GM12864 (cell line): ENCODE measurements at regions not wholly inside any gene's neighbourhood (a gene's known extent, or its start where the extent isn't known, plus 50 kb on each side); places are given as distances from the start of the nearest gene placed in this dataset.

Experiments
- DNase-seq: peaks from one replicate; pipeline ENCODE4 v3.0.0-alpha.2; 2011; ENCODE audit warnings: low read depth
- H3K4me3 ChIP-seq: 2 replicates; pipeline ENCODE4 v1.5.1; 2011; ENCODE audit warnings: mild to moderate bottlenecking, low read depth, low read length, control low read depth
- TF ChIP-seq, protein P1 (sequence below): IDR thresholded peaks from 2 replicates; pipeline ENCODE4 v1.5.1; 2011; ENCODE audit warnings: low read depth, mild to moderate bottlenecking, moderate library complexity, low read length, control low read depth, inconsistent platforms; ENCODE audit errors: missing control alignments

DNA sequence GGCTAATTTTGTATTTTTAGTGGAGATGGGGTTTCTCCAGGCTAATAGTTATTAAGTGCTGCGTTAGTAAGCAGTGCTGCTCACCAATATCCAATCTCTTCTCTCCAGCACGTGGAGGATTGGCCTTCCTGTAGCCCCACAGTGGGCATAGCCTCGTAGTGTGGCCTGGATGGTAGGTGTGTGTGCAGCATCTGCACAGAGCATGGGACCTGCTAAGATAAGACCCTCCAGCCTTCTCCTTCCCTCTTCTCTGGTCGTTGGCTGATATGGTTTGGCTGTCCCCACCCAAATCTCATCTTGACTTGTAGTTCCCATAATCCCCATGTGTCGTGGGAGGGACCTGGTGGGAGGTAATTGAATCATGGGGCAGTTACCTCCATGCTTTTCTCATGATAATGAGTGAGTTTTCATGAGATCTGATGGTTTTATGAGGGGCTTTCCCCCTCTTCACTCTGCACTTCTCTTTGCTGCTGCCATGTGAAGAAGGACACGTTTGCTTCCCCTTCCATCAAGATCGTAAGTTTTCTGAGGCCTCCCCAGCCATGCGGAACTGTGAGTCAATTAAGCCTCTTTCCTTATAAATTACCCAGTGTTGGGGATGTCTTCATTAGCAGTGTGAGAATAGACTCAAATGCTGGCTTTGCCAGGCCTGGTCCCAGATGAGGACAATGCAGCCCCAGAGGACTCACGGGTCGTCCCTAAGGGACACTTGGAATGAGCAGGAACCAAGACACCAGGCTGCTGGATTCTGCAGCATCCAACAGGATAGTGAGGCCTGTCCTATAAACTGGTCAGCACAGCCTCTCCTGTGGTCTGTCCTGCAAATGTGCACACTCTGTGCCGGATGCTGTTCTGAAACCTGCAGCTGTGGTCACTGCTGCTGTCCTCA, 63.4 kb upstream of the AFDN start:
- TF ChIP-seq, protein P1, sequence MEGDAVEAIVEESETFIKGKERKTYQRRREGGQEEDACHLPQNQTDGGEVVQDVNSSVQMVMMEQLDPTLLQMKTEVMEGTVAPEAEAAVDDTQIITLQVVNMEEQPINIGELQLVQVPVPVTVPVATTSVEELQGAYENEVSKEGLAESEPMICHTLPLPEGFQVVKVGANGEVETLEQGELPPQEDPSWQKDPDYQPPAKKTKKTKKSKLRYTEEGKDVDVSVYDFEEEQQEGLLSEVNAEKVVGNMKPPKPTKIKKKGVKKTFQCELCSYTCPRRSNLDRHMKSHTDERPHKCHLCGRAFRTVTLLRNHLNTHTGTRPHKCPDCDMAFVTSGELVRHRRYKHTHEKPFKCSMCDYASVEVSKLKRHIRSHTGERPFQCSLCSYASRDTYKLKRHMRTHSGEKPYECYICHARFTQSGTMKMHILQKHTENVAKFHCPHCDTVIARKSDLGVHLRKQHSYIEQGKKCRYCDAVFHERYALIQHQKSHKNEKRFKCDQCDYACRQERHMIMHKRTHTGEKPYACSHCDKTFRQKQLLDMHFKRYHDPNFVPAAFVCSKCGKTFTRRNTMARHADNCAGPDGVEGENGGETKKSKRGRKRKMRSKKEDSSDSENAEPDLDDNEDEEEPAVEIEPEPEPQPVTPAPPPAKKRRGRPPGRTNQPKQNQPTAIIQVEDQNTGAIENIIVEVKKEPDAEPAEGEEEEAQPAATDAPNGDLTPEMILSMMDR, result no peak
- H3K4me3 ChIP-seq, result no peak overlapping the region
- no peak for DNase-seq

DNA sequence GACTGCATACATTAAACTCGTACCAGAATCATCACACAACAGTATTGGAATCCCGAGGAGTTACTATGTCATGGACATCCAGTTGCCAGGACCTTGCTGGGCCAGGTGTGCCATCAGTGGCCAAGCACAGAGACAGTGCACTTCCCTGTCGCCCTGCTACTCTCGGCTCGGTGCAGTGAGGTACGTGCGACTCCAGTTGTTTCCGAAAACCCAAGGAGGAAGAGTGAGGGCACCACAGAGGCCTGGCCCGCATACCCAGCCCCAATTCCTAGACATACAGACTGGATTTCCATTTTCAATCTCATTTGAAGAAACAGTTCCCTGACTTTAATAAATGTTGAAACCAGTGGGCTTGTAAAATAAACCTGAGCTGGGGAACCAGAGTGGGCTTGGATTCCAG, 62.5 kb upstream of the AFDN start:
- no peak for DNase-seq
- TF ChIP-seq, protein P1, result no peak
- H3K4me3 ChIP-seq, result no peak overlapping the region

DNA sequence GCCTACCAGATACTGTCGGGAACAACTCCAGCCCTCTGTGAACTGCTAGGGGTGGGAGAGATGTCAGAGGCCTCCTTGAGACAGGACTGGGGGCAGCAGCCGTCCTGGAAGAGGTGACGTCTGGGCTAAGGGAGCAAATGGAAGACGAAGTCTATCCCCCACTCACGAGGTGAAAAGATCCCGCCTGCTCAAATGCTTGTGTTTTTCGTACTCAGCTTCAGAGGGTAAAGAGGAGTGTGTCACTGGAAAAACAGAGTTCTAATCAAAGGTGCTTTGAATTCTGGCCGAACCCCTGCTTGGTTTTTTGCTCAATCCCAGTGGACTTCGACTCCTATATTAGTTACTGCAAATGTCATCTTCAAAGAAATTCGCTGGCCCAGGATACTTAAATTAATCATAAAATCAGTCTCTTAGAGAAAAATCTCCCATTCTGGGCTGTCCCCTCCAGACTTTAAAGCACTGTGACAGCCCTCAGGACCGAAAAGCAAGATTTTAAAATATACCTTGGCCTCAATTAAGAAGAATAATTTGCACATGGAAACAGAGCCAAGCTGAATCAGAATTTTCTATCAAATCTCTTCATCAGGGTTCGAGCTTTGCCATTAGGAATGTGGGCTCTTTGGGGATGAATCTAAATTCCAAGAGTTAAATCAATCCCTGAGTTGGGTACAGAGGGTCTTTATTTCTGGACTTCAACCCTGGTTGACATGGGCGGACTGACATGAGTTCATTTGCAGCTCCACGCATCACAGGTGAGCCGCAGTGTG, 61.8 kb upstream of the AFDN start:
- no peak for DNase-seq
- TF ChIP-seq, protein P1, result no peak
- H3K4me3 ChIP-seq, result no peak overlapping the region

DNA sequence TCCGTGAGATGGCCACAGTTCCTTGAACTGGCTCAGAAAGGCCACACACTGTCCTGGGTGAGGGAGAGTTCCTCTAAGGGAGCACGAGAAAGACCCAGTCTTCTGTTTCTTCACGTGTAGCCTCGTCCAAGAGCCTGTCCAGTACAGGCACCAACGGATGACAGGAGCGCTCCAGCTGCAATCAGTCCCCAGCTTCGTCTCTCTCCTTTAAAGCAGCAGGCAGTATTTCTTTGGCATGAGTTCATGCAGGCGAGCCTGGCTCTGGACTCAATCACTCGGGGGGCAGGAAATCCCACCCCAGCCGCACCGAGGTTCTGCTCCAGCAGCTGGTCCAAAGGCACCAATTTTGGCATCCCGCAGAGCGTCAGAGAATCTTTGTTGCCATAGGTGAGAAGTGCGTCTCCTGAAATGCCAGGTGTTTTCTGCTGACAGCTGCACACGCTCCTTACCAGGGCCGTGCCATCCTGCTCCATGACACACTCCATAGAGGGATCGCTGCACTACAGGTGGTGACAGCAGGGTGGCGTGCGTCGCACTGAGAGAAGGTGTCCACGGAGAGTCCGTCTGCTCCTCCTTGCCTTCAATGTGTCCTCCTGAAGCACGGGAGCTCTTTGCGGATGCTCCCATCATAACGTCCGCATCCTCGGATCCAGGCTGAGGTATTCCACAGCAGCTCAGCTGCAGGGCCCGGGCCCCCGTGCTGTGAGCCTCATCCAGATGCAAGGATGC, 59.6 kb upstream of the AFDN start:
- TF ChIP-seq, protein P1, result no peak
- no peak overlapping the region for H3K4me3 ChIP-seq
- no peak for DNase-seq

DNA sequence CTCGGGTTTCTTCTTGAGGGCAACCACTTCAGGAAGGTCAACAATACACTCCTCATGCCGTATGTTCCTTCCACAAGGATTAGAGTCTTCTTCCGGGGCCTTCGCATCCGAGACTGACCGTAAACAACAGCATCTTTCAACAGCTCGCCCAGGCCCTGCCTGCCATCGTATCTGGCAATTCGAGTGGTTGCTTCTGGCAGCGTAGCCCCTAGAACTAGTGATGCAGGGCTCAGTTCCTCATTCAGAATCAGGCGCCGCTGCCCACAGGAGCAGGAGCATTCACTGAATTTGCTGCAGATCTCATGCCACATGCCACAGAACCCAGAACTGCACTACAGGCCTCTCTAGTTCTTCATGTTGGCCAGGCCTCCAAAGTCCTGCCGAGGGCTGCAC, 59.0 kb upstream of the AFDN start:
- TF ChIP-seq, protein P1, result no peak
- H3K4me3 ChIP-seq, result no peak overlapping the region
- no peak for DNase-seq

DNA sequence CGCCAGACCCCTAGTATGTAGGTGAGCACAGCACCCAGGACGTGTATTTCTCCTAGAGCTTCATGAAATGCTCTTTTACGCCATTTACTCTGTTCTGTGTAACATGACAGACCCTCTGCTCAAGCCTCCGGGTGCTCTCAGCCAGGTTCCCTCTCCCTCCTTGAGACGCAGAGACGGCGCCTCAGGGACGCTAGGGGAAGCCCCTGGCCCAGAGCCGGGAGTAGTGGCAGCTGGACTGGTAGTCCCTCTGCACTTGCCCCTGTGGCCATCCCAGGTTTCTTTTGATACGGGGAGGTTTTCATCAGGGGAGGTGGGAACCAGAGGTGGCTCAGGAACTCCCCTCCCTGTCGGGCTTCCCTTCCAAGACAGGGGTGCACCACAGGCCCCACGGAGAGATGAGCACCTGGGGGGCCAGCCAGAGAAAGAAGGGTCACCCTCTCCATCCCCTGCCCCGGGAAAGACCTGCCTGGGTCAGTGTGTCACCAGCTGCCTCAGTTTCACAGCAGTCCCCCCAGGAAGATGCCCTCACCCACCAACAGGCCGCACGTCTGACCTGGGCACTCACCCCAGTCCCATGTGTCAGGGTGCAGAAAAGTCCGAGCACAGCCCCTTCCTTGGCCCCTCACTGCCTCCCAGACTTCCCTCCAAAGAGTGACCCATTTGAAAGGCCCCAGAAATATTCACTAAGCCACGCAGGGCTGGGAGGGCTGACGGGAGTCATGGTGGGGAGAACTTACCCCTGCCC, 58.1 kb upstream of the AFDN start:
- TF ChIP-seq, protein P1, result no peak
- DNase-seq, result no peak
- no peak overlapping the region for H3K4me3 ChIP-seq
